ENCODE measurements at regions not wholly inside any gene's neighbourhood (a gene's known extent, or its start where the extent isn't known, plus 50 kb on each side); places are given as distances from the start of the nearest gene placed in this dataset.

GRCh38 chr12:100675432-100675831 lies 101.9 kb downstream of the GAS2L3 start:
- Mint-ChIP-seq H3K36me3 (ENCODE audit: low read depth) (no peaks in the 10 kb centered on the region), H3K4me1 (ENCODE audit: low read depth) (no peaks in the 10 kb centered on the region), H3K4me3 (ENCODE audit: low read depth) (no peak overlapping the region), H3K27me3 (ENCODE audit: low read depth) (no peaks in the 10 kb centered on the region), H3K9me3 (no peaks in the 10 kb centered on the region), H3K27ac (no peak overlapping the region)
- DNase-seq (ENCODE audit: low spot score): no peak
- intact Hi-C loops (cut with micrococcal nuclease): no loop called here

- peaks cover 4% of the 10 kb centered on the region for H3K9me3 Mint-ChIP-seq
- H3K27me3 Mint-ChIP-seq (ENCODE audit: low read depth): no peaks in the 10 kb centered on the region
- H3K4me3 Mint-ChIP-seq (ENCODE audit: low read depth): no peak overlapping the region
- intact Hi-C loops (cut with micrococcal nuclease): no loop called here
- DNase-seq (ENCODE audit: low spot score): no peak
- no peaks in the 10 kb centered on the region for H3K4me1 Mint-ChIP-seq (ENCODE audit: low read depth)
- no peak overlapping the region for H3K27ac Mint-ChIP-seq
- no peaks in the 10 kb centered on the region for H3K36me3 Mint-ChIP-seq (ENCODE audit: low read depth)
Observed at GRCh38 chr12:100681074-100681473, 107.6 kb downstream of the GAS2L3 start.

GRCh38 chr12:100682178-100682577 lies 108.7 kb downstream of the GAS2L3 start:
- DNase-seq (ENCODE audit: low spot score): no peak
- Mint-ChIP-seq H3K4me3 (ENCODE audit: low read depth) (no peak overlapping the region), H3K27ac (no peak overlapping the region), H3K4me1 (ENCODE audit: low read depth) (no peaks in the 10 kb centered on the region), H3K27me3 (ENCODE audit: low read depth) (no peaks in the 10 kb centered on the region), H3K36me3 (ENCODE audit: low read depth) (no peaks in the 10 kb centered on the region), H3K9me3 (peaks cover 8% of the 10 kb centered on the region)
- intact Hi-C loops (cut with micrococcal nuclease): no loop called here

GRCh38 chr12:100687686-100688085 lies 106.9 kb upstream of the ANO4 start:
- no peaks in the 10 kb centered on the region for H3K4me1 Mint-ChIP-seq (ENCODE audit: low read depth)
- DNase-seq (ENCODE audit: low spot score): no peak
- H3K4me3 Mint-ChIP-seq (ENCODE audit: low read depth): no peak overlapping the region
- no peaks in the 10 kb centered on the region for H3K36me3 Mint-ChIP-seq (ENCODE audit: low read depth)
- no peaks in the 10 kb centered on the region for H3K27me3 Mint-ChIP-seq (ENCODE audit: low read depth)
- no peak overlapping the region for H3K27ac Mint-ChIP-seq
- H3K9me3 Mint-ChIP-seq: peaks cover 8% of the 10 kb centered on the region
- intact Hi-C loops (cut with micrococcal nuclease): no loop called here

GRCh38 chr12:100688451-100688864 lies 106.1 kb upstream of the ANO4 start:
- Mint-ChIP-seq H3K36me3 (ENCODE audit: low read depth) (no peaks in the 10 kb centered on the region), H3K9me3 (peaks cover 8% of the 10 kb centered on the region), H3K27ac (no peak overlapping the region), H3K4me1 (ENCODE audit: low read depth) (no peaks in the 10 kb centered on the region), H3K4me3 (ENCODE audit: low read depth) (no peak overlapping the region), H3K27me3 (ENCODE audit: low read depth) (no peaks in the 10 kb centered on the region)
- no peak for DNase-seq (ENCODE audit: low spot score)
- intact Hi-C loops (cut with micrococcal nuclease): no loop called here

GRCh38 chr12:100692502-100692901 lies 102.1 kb upstream of the ANO4 start:
- H3K27me3 Mint-ChIP-seq (ENCODE audit: low read depth): no peaks in the 10 kb centered on the region
- no peak for DNase-seq (ENCODE audit: low spot score)
- no peak overlapping the region for H3K27ac Mint-ChIP-seq
- intact Hi-C loops (cut with micrococcal nuclease): no loop called here
- H3K36me3 Mint-ChIP-seq (ENCODE audit: low read depth): no peaks in the 10 kb centered on the region
- no peaks in the 10 kb centered on the region for H3K9me3 Mint-ChIP-seq
- H3K4me3 Mint-ChIP-seq (ENCODE audit: low read depth): no peak overlapping the region
- H3K4me1 Mint-ChIP-seq (ENCODE audit: low read depth): no peaks in the 10 kb centered on the region

GRCh38 chr12:100698518-100698917 lies 96.1 kb upstream of the ANO4 start:
- H3K4me3 Mint-ChIP-seq (ENCODE audit: low read depth): no peak overlapping the region
- no peak overlapping the region for H3K27ac Mint-ChIP-seq
- no peak for DNase-seq (ENCODE audit: low spot score)
- no peaks in the 10 kb centered on the region for H3K4me1 Mint-ChIP-seq (ENCODE audit: low read depth)
- no peaks in the 10 kb centered on the region for H3K27me3 Mint-ChIP-seq (ENCODE audit: low read depth)
- H3K36me3 Mint-ChIP-seq (ENCODE audit: low read depth): no peaks in the 10 kb centered on the region
- intact Hi-C loops (cut with micrococcal nuclease): no loop called here
- no peaks in the 10 kb centered on the region for H3K9me3 Mint-ChIP-seq

- Mint-ChIP-seq H3K27me3 (ENCODE audit: low read depth) (no peaks in the 10 kb centered on the region), H3K27ac (no peak overlapping the region), H3K36me3 (ENCODE audit: low read depth) (no peaks in the 10 kb centered on the region), H3K9me3 (no peaks in the 10 kb centered on the region), H3K4me3 (ENCODE audit: low read depth) (no peak overlapping the region), H3K4me1 (ENCODE audit: low read depth) (no peaks in the 10 kb centered on the region)
- no peak for DNase-seq (ENCODE audit: low spot score)
- intact Hi-C loops (cut with micrococcal nuclease): no loop called here
Observed at GRCh38 chr12:100699209-100699608, 95.4 kb upstream of the ANO4 start.

GRCh38 chr12:100703337-100703736 lies 91.2 kb upstream of the ANO4 start:
- Mint-ChIP-seq H3K9me3 (no peaks in the 10 kb centered on the region), H3K36me3 (ENCODE audit: low read depth) (no peaks in the 10 kb centered on the region), H3K4me1 (ENCODE audit: low read depth) (no peaks in the 10 kb centered on the region), H3K4me3 (ENCODE audit: low read depth) (no peak overlapping the region), H3K27ac (no peak overlapping the region), H3K27me3 (ENCODE audit: low read depth) (no peaks in the 10 kb centered on the region)
- no peak for DNase-seq (ENCODE audit: low spot score)
- intact Hi-C loops (cut with micrococcal nuclease): no loop called here

- intact Hi-C loops (cut with micrococcal nuclease): no loop called here
- Mint-ChIP-seq H3K27me3 (ENCODE audit: low read depth) (no peaks in the 10 kb centered on the region), H3K4me1 (ENCODE audit: low read depth) (no peaks in the 10 kb centered on the region), H3K4me3 (ENCODE audit: low read depth) (no peak overlapping the region), H3K9me3 (no peaks in the 10 kb centered on the region), H3K36me3 (ENCODE audit: low read depth) (no peaks in the 10 kb centered on the region), H3K27ac (no peak overlapping the region)
- no peak for DNase-seq (ENCODE audit: low spot score)
Observed at GRCh38 chr12:100703868-100704267, 90.7 kb upstream of the ANO4 start.

- Mint-ChIP-seq H3K36me3 (ENCODE audit: low read depth) (no peaks in the 10 kb centered on the region), H3K4me3 (ENCODE audit: low read depth) (no peak overlapping the region), H3K9me3 (no peaks in the 10 kb centered on the region), H3K4me1 (ENCODE audit: low read depth) (no peaks in the 10 kb centered on the region), H3K27ac (no peak overlapping the region), H3K27me3 (ENCODE audit: low read depth) (no peaks in the 10 kb centered on the region)
- intact Hi-C loops (cut with micrococcal nuclease): no loop called here
- DNase-seq (ENCODE audit: low spot score): no peak
Observed at GRCh38 chr12:100706033-100706432, 88.5 kb upstream of the ANO4 start.

- no peaks in the 10 kb centered on the region for H3K4me1 Mint-ChIP-seq (ENCODE audit: low read depth)
- H3K9me3 Mint-ChIP-seq: no peaks in the 10 kb centered on the region
- no peak overlapping the region for H3K27ac Mint-ChIP-seq
- intact Hi-C loops (cut with micrococcal nuclease): no loop called here
- no peaks in the 10 kb centered on the region for H3K36me3 Mint-ChIP-seq (ENCODE audit: low read depth)
- H3K27me3 Mint-ChIP-seq (ENCODE audit: low read depth): no peaks in the 10 kb centered on the region
- no peak overlapping the region for H3K4me3 Mint-ChIP-seq (ENCODE audit: low read depth)
- DNase-seq (ENCODE audit: low spot score): no peak
Observed at GRCh38 chr12:100708591-100708990, 86.0 kb upstream of the ANO4 start.

- Mint-ChIP-seq H3K4me1 (ENCODE audit: low read depth) (no peaks in the 10 kb centered on the region), H3K4me3 (ENCODE audit: low read depth) (no peak overlapping the region), H3K36me3 (ENCODE audit: low read depth) (no peaks in the 10 kb centered on the region), H3K9me3 (no peaks in the 10 kb centered on the region), H3K27ac (no peak overlapping the region), H3K27me3 (ENCODE audit: low read depth) (peaks cover 46% of the 10 kb centered on the region)
- intact Hi-C loops (cut with micrococcal nuclease): no loop called here
- DNase-seq (ENCODE audit: low spot score): no peak
Observed at GRCh38 chr12:100715976-100716944, 78.3 kb upstream of the ANO4 start.
